AG09319 (cell line): ENCODE measurements at regions not wholly inside any gene's neighbourhood (a gene's known extent, or its start where the extent isn't known, plus 50 kb on each side); places are given as distances from the start of the nearest gene placed in this dataset.
"Not testable (repeated sequence)": the region's sequence is repeated elsewhere in the genome, so short reads cannot be mapped to it uniquely, and the experiment has no call there.

ENCODE experiments used
- DNase-seq: peaks from one replicate; pipeline ENCODE4 v3.0.0-alpha.2; 2010; ENCODE audit warnings: low read depth; ENCODE audit errors: extremely low read depth
- TF ChIP-seq, protein P1 (sequence below): IDR thresholded peaks from 2 replicates; pipeline ENCODE4 v1.5.1; 2011; ENCODE audit warnings: low read depth, mild to moderate bottlenecking, inconsistent platforms, low read length, moderate library complexity

DNA sequence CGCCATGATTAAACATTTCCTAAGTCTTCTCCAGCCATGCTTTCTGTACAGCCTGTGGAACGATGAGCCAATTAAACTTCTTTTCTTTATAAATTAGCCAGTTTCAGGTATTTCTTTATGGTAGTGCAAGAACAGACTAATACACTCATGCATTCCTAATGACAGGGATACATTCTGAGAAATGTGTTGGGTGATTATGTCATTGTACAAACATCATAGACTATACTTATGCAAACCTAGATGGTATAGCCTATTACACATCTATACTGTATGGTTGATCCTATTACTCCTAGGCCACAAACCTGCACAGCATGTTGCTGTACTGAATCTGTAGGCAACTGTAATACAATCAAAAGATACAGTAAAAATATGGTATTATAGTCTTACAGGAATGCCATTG, 83.1 kb downstream of the ATOH1 start:
- no peak for DNase-seq
- TF ChIP-seq, protein P1, sequence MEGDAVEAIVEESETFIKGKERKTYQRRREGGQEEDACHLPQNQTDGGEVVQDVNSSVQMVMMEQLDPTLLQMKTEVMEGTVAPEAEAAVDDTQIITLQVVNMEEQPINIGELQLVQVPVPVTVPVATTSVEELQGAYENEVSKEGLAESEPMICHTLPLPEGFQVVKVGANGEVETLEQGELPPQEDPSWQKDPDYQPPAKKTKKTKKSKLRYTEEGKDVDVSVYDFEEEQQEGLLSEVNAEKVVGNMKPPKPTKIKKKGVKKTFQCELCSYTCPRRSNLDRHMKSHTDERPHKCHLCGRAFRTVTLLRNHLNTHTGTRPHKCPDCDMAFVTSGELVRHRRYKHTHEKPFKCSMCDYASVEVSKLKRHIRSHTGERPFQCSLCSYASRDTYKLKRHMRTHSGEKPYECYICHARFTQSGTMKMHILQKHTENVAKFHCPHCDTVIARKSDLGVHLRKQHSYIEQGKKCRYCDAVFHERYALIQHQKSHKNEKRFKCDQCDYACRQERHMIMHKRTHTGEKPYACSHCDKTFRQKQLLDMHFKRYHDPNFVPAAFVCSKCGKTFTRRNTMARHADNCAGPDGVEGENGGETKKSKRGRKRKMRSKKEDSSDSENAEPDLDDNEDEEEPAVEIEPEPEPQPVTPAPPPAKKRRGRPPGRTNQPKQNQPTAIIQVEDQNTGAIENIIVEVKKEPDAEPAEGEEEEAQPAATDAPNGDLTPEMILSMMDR = no peak

DNA sequence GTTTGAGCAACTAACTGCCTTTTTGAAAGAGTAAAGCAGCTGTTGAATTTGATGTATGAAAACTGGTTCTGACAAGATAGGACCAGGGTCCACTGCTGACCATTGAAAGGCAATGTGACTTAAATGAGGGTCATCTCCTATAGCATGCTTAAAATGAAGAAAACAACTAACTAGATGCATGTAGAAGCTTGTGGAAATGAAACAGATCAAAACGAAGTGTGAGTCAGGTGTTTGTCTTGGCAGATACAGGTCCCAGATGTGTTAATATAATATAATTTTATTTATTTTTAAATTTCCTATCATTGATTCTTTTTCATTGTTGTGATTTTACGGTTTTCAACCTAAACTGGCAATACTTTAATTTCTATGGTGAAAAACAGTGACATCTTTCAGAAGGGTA, 83.6 kb downstream of the ATOH1 start:
- DNase-seq = no peak
- TF ChIP-seq, protein P1 = no peak

DNA sequence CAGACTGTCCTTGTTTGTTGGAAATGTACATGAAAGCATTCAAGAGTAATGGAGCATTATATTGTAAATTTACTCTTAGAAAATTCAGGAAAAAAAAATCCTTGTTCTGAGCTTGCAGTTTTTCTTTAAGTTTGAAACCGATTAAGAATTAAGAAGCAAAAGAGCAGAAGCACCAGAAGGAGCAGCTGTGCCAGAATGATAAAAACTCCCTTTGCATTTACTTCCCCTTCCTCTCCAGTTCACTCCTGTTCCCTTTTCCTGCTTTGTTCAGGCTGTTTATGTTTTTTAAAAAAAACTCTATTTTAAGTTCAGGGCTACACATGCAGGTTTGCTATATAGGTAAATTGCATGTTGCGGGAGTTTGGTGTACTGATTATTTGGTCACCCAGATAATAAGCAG, 90.3 kb downstream of the ATOH1 start:
- DNase-seq = no peak
- TF ChIP-seq, protein P1 = no peak

DNA sequence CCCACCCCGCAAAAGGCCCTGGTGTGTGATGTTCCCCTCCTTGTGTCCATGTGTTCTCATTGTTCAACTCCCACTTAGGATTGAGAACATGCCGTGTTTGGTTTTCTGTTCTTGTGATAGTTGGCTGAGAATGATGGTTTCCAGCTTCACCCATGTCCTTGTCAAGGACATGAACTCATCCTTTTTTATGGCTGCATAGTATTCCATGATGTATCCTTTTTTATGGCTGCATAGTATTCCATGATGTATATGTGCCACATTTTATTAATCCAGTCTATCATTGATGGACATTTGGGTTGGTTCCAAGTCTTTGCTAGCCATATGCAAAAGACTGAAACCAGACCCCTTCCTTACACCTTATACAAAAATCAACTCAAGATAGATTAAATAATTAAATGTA, 95.0 kb downstream of the ATOH1 start:
- DNase-seq = not testable (repeated sequence)

DNA sequence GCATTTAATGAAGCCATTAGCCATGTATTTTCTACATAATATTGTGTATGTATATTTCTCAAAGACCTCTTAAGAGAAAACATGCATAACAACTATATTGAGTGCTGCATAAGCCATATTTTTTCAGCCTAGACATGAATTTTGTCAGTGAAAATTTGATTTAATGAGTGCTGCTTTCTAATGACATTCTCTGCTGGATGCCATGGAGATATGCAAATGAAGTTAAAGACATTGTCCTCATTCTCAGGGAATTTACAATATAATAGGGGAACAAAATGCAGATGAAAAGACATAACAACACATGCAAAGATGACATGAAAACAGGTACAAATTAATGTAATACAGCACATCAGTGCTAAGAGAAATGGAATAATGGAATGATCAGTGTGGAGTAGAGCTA, 118.7 kb downstream of the ATOH1 start:
- TF ChIP-seq, protein P1 = no peak
- DNase-seq = no peak

DNA sequence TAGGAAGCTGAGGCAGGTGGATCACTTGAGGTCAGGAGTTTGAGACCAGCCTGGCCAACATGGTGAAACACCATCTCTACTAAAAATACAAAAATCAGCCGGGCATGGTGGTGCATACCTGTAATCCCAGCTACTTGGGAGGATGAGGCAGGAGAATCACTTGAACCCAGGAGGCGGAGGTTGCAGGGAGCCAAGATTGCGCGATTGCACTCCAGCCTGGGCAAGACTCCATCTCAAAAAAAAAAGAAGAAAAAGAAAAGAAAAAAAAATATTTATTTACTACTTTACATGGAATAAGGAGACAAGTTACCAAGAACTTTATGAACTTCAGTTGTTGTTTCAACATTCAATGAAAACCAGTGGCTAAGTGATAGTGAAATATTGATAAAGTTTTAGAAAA, 121.7 kb downstream of the ATOH1 start:
- DNase-seq = not testable (repeated sequence)

DNA sequence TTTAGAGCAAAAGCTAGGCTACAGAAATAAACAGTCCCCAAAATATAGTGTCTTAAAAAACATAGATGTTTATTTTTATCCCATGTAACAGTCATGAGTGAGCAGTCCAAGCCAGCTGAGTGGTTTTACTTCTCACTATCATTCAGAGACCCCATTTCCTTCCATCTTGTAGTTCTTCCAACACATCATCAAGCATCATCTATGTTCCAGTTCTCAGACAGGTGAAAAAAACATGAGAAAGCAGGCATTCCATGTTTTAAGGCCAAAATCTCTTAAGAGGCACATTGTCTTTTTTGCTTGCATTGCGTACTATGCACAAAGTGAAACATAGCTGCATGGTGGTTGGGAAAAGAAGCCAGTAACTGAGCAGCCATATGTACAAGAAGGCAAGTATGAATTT, 128.6 kb downstream of the ATOH1 start:
- DNase-seq = no peak
- TF ChIP-seq, protein P1 = no peak

DNA sequence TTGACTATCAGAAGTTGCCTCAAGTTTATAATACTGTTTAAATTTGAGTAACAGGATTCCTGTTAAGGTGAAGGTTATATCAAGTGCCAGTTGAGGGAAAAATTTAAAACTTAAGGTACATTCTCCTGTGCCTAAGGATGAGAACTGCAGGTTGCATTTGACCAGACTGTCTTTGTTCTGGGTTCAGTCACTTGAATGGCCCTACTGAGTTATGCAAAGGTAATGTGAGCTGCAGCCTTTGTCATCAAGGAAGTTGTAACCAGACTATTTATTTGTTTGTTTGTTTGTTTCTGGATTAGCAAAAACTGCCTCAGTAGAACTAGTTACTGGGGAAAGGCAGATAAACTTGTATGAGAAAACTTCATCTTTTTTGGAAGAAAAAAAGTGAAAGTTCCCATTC, 131.9 kb downstream of the ATOH1 start:
- DNase-seq = no peak
- TF ChIP-seq, protein P1 = no peak

DNA sequence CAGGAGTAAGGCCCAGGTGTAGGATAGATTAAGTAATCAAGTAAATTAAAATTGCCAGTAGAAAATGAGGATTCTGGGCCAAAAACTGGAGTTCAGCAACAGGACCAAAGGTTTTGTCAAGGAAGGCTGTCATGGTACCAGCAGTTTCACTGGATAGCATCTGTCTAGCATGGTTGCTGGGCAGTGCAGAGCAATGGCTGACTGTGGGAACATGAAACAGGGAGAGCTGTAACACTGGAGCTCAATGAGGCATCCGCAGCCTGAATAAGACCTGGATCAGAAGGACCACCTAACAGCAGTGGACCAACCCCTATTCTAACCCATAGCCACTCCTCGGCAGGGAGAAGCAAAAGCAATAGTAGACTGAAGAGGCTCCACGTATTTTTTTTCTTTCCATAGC, 132.4 kb downstream of the ATOH1 start:
- DNase-seq = no peak

More for the DNA sequence above, 132.4 kb downstream of the ATOH1 start:
- TF ChIP-seq, protein P1 = no peak
